K562 (cell line): ENCODE measurements at regions not wholly inside any gene's neighbourhood (a gene's known extent, or its start where the extent isn't known, plus 50 kb on each side); places are given as distances from the start of the nearest gene placed in this dataset.

ENCODE experiments used
- ATF1 ChIP-seq, 2 experiments: fragments of 450-650 bp in 1 of 2; IDR thresholded peaks; 2 replicates each; pipeline ENCODE4 v1.6.1; 2016; ENCODE audit warnings: missing compliant biosample characterization in 1 of 2, missing genetic modification characterization in 1 of 2
- BCOR ChIP-seq: fragments of 450-650 bp; IDR thresholded peaks from 2 replicates; pipeline ENCODE4 v1.6.1; 2016
- BHLHE40 ChIP-seq: IDR thresholded peaks from 2 replicates; pipeline ENCODE4 v1.6.1; 2011; ENCODE audit warnings: low read length, improper control_type of control experiment
- CHD4 ChIP-seq: fragments of 200-600 bp; sonication (generic); IDR thresholded peaks from 3 replicates; pipeline ENCODE4 v1.6.1; 2012; ENCODE audit warnings: low read depth, mild to moderate bottlenecking, mixed read lengths, low read length, inconsistent platforms; ENCODE audit not compliant: insufficient read depth, insufficient replicate concordance, poor library complexity, severe bottlenecking
- ETV1 ChIP-seq: fragments of 450-650 bp; conservative IDR thresholded peaks from 2 replicates; pipeline ENCODE4 v1.6.1; 2016; ENCODE audit warnings: missing genetic modification characterization, control low read depth, low read depth, missing compliant biosample characterization
- HBP1 ChIP-seq: fragments of 450-650 bp; formaldehyde crosslinking; IDR thresholded peaks from 2 replicates; pipeline ENCODE4 v1.4.0; 2022; ENCODE audit warnings: missing genetic modification characterization
- HDAC2 ChIP-seq: fragments of 450-650 bp; IDR thresholded peaks from 2 replicates; pipeline ENCODE4 v1.6.1; 2016; ENCODE audit warnings: mild to moderate bottlenecking
- HMBOX1 ChIP-seq: sonication (generic); IDR thresholded peaks from 2 replicates; pipeline ENCODE4 v1.6.1; 2016
- HNRNPL ChIP-seq: fragments of 200-400 bp; formaldehyde crosslinking; IDR thresholded peaks from 2 replicates; pipeline ENCODE4 v1.6.1; 2017; ENCODE audit warnings: low read depth, mild to moderate bottlenecking, low read length
- JUN ChIP-seq, 2 experiments: sonication (generic) in 1 of 2; formaldehyde crosslinking in 1 of 2; IDR thresholded peaks; 2 replicates each; pipeline versions ENCODE4 v1.6.1 to v1.8.0; 2012 to 2022; ENCODE audit warnings: borderline replicate concordance in 2 of 2, mild to moderate bottlenecking in 2 of 2, improper control_type of control experiment in 1 of 2, low read depth in 1 of 2, low read length in 1 of 2, missing genetic modification reagents in 1 of 2
- NFYB ChIP-seq: IDR thresholded peaks from 2 replicates; pipeline ENCODE4 v1.6.1; 2011; ENCODE audit warnings: mild to moderate bottlenecking, moderate library complexity; ENCODE audit not compliant: insufficient read length; ENCODE audit errors: extremely low read depth
- POLR2G ChIP-seq: fragments of 200-400 bp; formaldehyde crosslinking; IDR thresholded peaks from 2 replicates; pipeline ENCODE4 v1.6.1; 2017; ENCODE audit warnings: low read depth, mild to moderate bottlenecking, antibody characterized with exemption, low read length, moderate library complexity
- SLC30A9 ChIP-seq: fragments of 250-450 bp; sonication (Bioruptor Pico); IDR thresholded peaks from 2 replicates; pipeline ENCODE4 v1.8.0; 2022; ENCODE audit warnings: mild to moderate bottlenecking, moderate library complexity
- SMC3 ChIP-seq: conservative IDR thresholded peaks from 2 replicates; pipeline ENCODE4 v1.6.1; 2011; ENCODE audit warnings: low read depth, low read length, improper control_type of control experiment; ENCODE audit not compliant: insufficient read depth
- TRIM24 ChIP-seq, 2 experiments: fragments of 450-650 bp; IDR thresholded peaks; 2 replicates each; pipeline ENCODE4 v1.6.1; 2016
- ZKSCAN1 ChIP-seq: fragments of 150-350 bp; IDR thresholded peaks from 2 replicates; pipeline ENCODE4 v1.6.1; 2016; ENCODE audit warnings: low read depth, low read length
- ZKSCAN8 ChIP-seq: fragments of 200-800 bp; sonication (Bioruptor generic); IDR thresholded peaks from 2 replicates; pipeline ENCODE4 v1.6.1; 2016; ENCODE audit warnings: missing genetic modification characterization, missing compliant biosample characterization
- ZNF764 ChIP-seq: fragments of 250-450 bp; sonication (Bioruptor Pico); IDR thresholded peaks from 2 replicates; pipeline ENCODE4 v1.4.0; 2020; ENCODE audit warnings: low read depth, mild to moderate bottlenecking, moderate library complexity
- ZNF785 ChIP-seq: fragments of 250-450 bp; sonication (Bioruptor Pico); IDR thresholded peaks from 2 replicates; pipeline ENCODE4 v1.4.0; 2020; ENCODE audit warnings: mild to moderate bottlenecking
- TF ChIP-seq, protein P1 (sequence below): fragments of 250-450 bp; sonication (Bioruptor Pico); IDR thresholded peaks from 2 replicates; pipeline ENCODE4 v1.4.0; 2020; ENCODE audit warnings: mild to moderate bottlenecking, moderate library complexity

GRCh38 chr7:155205368-155206317, 92.0 kb upstream of the INSIG1 start (continued):
- TF ChIP-seq JUN (IDR thresholded peaks at IDR 0.05; ENCODE audit: borderline replicate concordance, low read depth, low read length) (peak; percentile 68), JUN (CRISPR knock-in tag; IDR thresholded peaks at IDR 0.05; ENCODE audit: borderline replicate concordance) (0 out of 2 replicates have a peak, but pooled peaks have one; percentile 88), CHD4 (peak; percentile 16), ETV1 (peak; percentile 65), NFYB (peak; percentile 79), ATF1 (CRISPR knock-in tag; IDR thresholded peaks at IDR 0.05) (peak; percentile 66), ATF1 (tag; IDR thresholded peaks at IDR 0.05) (peak; percentile 98), HNRNPL (0 out of 2 replicates have a peak, but pooled peaks have one; percentile 53), SMC3 (0 out of 2 replicates have a peak, but pooled peaks have one; percentile 9), HMBOX1 (no peak; the same call in 1 of the 2 replicates), HDAC2 (peak; percentile 89), SLC30A9 (0 out of 2 replicates have a peak, but pooled peaks have one; percentile 42), BHLHE40 (peak; percentile 100), ZNF764 (0 out of 2 replicates have a peak, but pooled peaks have one; percentile 19), BCOR (peak; percentile 85), ZNF785 (no peak), HBP1 (CRISPR knock-in tag) (peak; percentile 99), TRIM24 (IDR thresholded peaks at IDR 0.05) (peak; percentile 70 to 74; a peak in 3 of 4 replicates), ZKSCAN8 (CRISPR knock-in tag) (peak; percentile 68; the same call in 1 of the 2 replicates), ZKSCAN1 (peak; percentile 82), POLR2G (peak; percentile 87)
- TF ChIP-seq, protein P1, sequence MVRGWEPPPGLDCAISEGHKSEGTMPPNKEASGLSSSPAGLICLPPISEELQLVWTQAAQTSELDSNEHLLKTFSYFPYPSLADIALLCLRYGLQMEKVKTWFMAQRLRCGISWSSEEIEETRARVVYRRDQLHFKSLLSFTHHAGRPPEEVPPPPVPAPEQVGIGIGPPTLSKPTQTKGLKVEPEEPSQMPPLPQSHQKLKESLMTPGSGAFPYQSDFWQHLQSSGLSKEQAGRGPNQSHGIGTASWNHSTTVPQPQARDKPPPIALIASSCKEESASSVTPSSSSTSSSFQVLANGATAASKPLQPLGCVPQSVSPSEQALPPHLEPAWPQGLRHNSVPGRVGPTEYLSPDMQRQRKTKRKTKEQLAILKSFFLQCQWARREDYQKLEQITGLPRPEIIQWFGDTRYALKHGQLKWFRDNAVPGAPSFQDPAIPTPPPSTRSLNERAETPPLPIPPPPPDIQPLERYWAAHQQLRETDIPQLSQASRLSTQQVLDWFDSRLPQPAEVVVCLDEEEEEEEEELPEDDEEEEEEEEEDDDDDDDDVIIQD, result no peak
